Breast epithelium (tissue), 4 donors: ENCODE measurements at regions not wholly inside any gene's neighbourhood (a gene's known extent, or its start where the extent isn't known, plus 50 kb on each side); places are given as distances from the start of the nearest gene placed in this dataset.

Experiments used
- DNase-seq, 2 donors: peaks; one replicate each; pipeline ENCODE4 v3.0.0-alpha.2; 2019; ENCODE audit warnings: low spot score in 2 of 2
- H3K27ac ChIP-seq, 2 donors: fragments of 200-600 bp; sonication (generic) in 1 of 2; one replicate each; pipeline ENCODE4 v1.5.1; 2016 to 2019; ENCODE audit warnings: mild to moderate bottlenecking in 1 of 2
- H3K27me3 ChIP-seq, 2 donors: fragments of 200-600 bp; sonication (generic) in 1 of 2; one replicate each; pipeline versions ENCODE4 v1.5.1 to v1.6.0; 2017 to 2019; ENCODE audit warnings: control low read depth in 1 of 2, mild to moderate bottlenecking in 1 of 2
- H3K36me3 ChIP-seq: fragments of 200-600 bp; one replicate; pipeline ENCODE4 v1.5.1; 2019
- H3K4me1 ChIP-seq, 2 donors: fragments of 200-600 bp; sonication (generic); one replicate each; pipeline ENCODE4 v1.5.1; 2016 to 2019; ENCODE audit warnings: control low read depth in 1 of 2
- H3K4me3 ChIP-seq, 3 donors: fragments of 200-600 bp; sonication (generic); 1 replicate in 2 of 3; 2 replicates in 1 of 3; pipeline ENCODE4 v1.5.1; 2016 to 2019; ENCODE audit warnings: mild to moderate bottlenecking in 3 of 3, moderate library complexity in 2 of 3
- H3K9me3 ChIP-seq, 2 donors: fragments of 200-600 bp; sonication (generic) in 1 of 2; one replicate each; pipeline ENCODE4 v1.5.1; 2016 to 2019; ENCODE audit warnings: control low read depth in 1 of 2
- CTCF ChIP-seq, 3 donors: fragments of 450-650 bp; IDR thresholded peaks; one replicate each; pipeline ENCODE4 v1.5.1; 2016 to 2017; ENCODE audit warnings: antibody characterized with exemption in 3 of 3, mild to moderate bottlenecking in 3 of 3, moderate library complexity in 3 of 3
- POLR2A ChIP-seq: fragments of 450-650 bp; IDR thresholded peaks from one replicate; pipeline ENCODE4 v1.6.1; 2016; ENCODE audit warnings: antibody characterized with exemption, mild to moderate bottlenecking, moderate library complexity
- POLR2AphosphoS5 ChIP-seq, 3 donors: sonication (generic); formaldehyde crosslinking; IDR thresholded peaks; one replicate each; pipeline ENCODE4 v1.6.1; 2017; ENCODE audit warnings: antibody characterized with exemption in 3 of 3
- intact Hi-C: fragments of 100-400 bp; cut with DNase I; formaldehyde crosslinking; loops from one replicate; pipeline ENCODE4 v1.15.1; 2023; ENCODE audit warnings: low total_unique reads

- no peaks in the 10 kb centered on the region for H3K36me3 ChIP-seq
- intact Hi-C loops = no loop called here
- no peaks in the 10 kb centered on the region for H3K4me1 ChIP-seq
- no peaks in the 10 kb centered on the region for H3K9me3 ChIP-seq
- peak overlapping the region; percentile 65 to 78 for H3K27ac ChIP-seq
- H3K4me3 ChIP-seq = no peak overlapping the region
- no peak for DNase-seq
- TF ChIP-seq POLR2AphosphoS5 (IDR thresholded peaks at IDR 0.05) (no peak), POLR2A (no peak), CTCF (IDR thresholded peaks at IDR 0.05) (no peak)
- H3K27me3 ChIP-seq = no peaks in the 10 kb centered on the region
Measured at GRCh38 chr2:150698016-150698661, 210.7 kb upstream of the RND3 start.

- Histone ChIP-seq H3K27ac (peak overlapping the region; percentile 65 to 78), H3K27me3 (no peaks in the 10 kb centered on the region), H3K9me3 (no peaks in the 10 kb centered on the region), H3K4me1 (no peaks in the 10 kb centered on the region), H3K4me3 (no peak overlapping the region), H3K36me3 (no peaks in the 10 kb centered on the region)
- no peak for DNase-seq
- no peak for TF ChIP-seq POLR2AphosphoS5 (IDR thresholded peaks at IDR 0.05)
- no peak for TF ChIP-seq CTCF (IDR thresholded peaks at IDR 0.05)
- no peak for TF ChIP-seq POLR2A
- intact Hi-C loops = no loop called here
Measured at GRCh38 chr2:150697596-150697995, 210.1 kb upstream of the RND3 start.

- Histone ChIP-seq H3K4me1 (no peaks in the 10 kb centered on the region), H3K27ac (no peak overlapping the region), H3K36me3 (no peaks in the 10 kb centered on the region), H3K4me3 (no peak overlapping the region), H3K27me3 (no peaks in the 10 kb centered on the region), H3K9me3 (no peaks in the 10 kb centered on the region)
- TF ChIP-seq POLR2AphosphoS5 (IDR thresholded peaks at IDR 0.05) (no peak), POLR2A (no peak), CTCF (IDR thresholded peaks at IDR 0.05) (no peak)
- DNase-seq = no peak
- intact Hi-C loops = no loop called here
Measured at GRCh38 chr2:150695451-150696135, 208.1 kb upstream of the RND3 start.

- H3K9me3 ChIP-seq = no peaks in the 10 kb centered on the region
- no peak for TF ChIP-seq POLR2AphosphoS5 (IDR thresholded peaks at IDR 0.05)
- no peak for TF ChIP-seq POLR2A
- no peak for TF ChIP-seq CTCF (IDR thresholded peaks at IDR 0.05)
- no peak for DNase-seq
- intact Hi-C loops = no loop called here
- H3K36me3 ChIP-seq = no peaks in the 10 kb centered on the region
- no peaks in the 10 kb centered on the region for H3K4me1 ChIP-seq
- no peak overlapping the region for H3K4me3 ChIP-seq
- no peak overlapping the region for H3K27ac ChIP-seq
- no peaks in the 10 kb centered on the region for H3K27me3 ChIP-seq
Measured at GRCh38 chr2:150693556-150693955, 206.1 kb upstream of the RND3 start.

- intact Hi-C loops = no loop called here
- H3K27me3 ChIP-seq = no peaks in the 10 kb centered on the region
- no peak overlapping the region for H3K4me3 ChIP-seq
- H3K4me1 ChIP-seq = no peaks in the 10 kb centered on the region
- no peaks in the 10 kb centered on the region for H3K36me3 ChIP-seq
- DNase-seq = no peak
- no peaks in the 10 kb centered on the region for H3K9me3 ChIP-seq
- H3K27ac ChIP-seq = peak overlapping the region in 1 of 2 donors; percentile 11
- TF ChIP-seq POLR2A = no peak
- TF ChIP-seq POLR2AphosphoS5 (IDR thresholded peaks at IDR 0.05) = no peak
- TF ChIP-seq CTCF (IDR thresholded peaks at IDR 0.05) = no peak
Measured at GRCh38 chr2:150690870-150691269, 203.4 kb upstream of the RND3 start.
